ENCODE measurements at regions not wholly inside any gene's neighbourhood (a gene's known extent, or its start where the extent isn't known, plus 50 kb on each side); places are given as distances from the start of the nearest gene placed in this dataset.

DNA sequence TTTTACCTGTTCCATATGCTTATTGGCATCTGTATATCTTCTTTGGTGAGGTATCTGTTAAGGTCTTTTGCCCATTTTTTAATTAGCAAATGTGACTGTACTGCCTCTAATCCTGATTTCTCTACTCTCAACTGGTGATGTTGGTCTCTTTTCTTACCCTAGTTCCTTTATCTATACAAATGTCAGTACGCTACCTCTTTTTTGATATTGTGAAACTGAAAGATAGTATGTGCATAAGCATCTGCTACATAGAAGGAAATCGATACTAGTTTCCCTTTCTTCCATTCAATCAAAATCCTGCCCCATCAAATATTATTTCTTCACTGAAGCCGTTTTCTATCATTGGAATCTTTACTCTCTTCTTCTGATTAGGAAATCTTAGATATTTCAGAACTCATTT lies 194.9 kb upstream of the SPOPL start:
- TF ChIP-seq EZH2 (IDR thresholded peaks at IDR 0.05; ENCODE audit: borderline replicate concordance, low read depth, low read length, severe bottlenecking), result no peak
- TF ChIP-seq, protein P1, sequence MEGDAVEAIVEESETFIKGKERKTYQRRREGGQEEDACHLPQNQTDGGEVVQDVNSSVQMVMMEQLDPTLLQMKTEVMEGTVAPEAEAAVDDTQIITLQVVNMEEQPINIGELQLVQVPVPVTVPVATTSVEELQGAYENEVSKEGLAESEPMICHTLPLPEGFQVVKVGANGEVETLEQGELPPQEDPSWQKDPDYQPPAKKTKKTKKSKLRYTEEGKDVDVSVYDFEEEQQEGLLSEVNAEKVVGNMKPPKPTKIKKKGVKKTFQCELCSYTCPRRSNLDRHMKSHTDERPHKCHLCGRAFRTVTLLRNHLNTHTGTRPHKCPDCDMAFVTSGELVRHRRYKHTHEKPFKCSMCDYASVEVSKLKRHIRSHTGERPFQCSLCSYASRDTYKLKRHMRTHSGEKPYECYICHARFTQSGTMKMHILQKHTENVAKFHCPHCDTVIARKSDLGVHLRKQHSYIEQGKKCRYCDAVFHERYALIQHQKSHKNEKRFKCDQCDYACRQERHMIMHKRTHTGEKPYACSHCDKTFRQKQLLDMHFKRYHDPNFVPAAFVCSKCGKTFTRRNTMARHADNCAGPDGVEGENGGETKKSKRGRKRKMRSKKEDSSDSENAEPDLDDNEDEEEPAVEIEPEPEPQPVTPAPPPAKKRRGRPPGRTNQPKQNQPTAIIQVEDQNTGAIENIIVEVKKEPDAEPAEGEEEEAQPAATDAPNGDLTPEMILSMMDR (IDR thresholded peaks at IDR 0.05; ENCODE audit: extremely low read depth in 1 of 2, insufficient read depth in 1 of 2, low read depth in 1 of 2, low read length in 2 of 2), result no peak
- TF ChIP-seq JUN (IDR thresholded peaks at IDR 0.05; ENCODE audit: borderline replicate concordance, insufficient read depth, insufficient read length, low read depth), result no peak

Data from endothelial cell of umbilical vein (primary cell).